Activated naive CD8-positive, alpha-beta T cell treated with anti-CD3 and anti-CD28 coated beads, Interleukin-2, amount 50 U/mL, for 24 hours (primary cell): ENCODE measurements at regions not wholly inside any gene's neighbourhood (a gene's known extent, or its start where the extent isn't known, plus 50 kb on each side); places are given as distances from the start of the nearest gene placed in this dataset.

Experiments
- ATAC-seq: fragments of 150-1000 bp; cut with Tn5 transposase; one replicate; pipeline ENCODE4 v1.10.0; 2021
- DNase-seq: peaks from one replicate; pipeline ENCODE4 v3.0.0; 2021
- H3K27ac Mint-ChIP-seq: one replicate; pipeline ENCODE4 v1.8.0; 2021; ENCODE audit warnings: mild to moderate bottlenecking, mixed read lengths
- H3K27me3 Mint-ChIP-seq: one replicate; pipeline ENCODE4 v1.8.0; 2021; ENCODE audit warnings: mixed read lengths
- H3K36me3 Mint-ChIP-seq: one replicate; pipeline ENCODE4 v1.8.0; 2021; ENCODE audit warnings: low read depth, mixed read lengths
- H3K4me1 Mint-ChIP-seq: one replicate; pipeline ENCODE4 v1.8.0; 2021; ENCODE audit warnings: mixed read lengths
- H3K4me3 Mint-ChIP-seq: one replicate; pipeline ENCODE4 v1.8.0; 2021; ENCODE audit warnings: mild to moderate bottlenecking, moderate library complexity, mixed read lengths
- H3K9me3 Mint-ChIP-seq: one replicate; pipeline ENCODE4 v1.8.0; 2021; ENCODE audit warnings: mixed read lengths

DNA sequence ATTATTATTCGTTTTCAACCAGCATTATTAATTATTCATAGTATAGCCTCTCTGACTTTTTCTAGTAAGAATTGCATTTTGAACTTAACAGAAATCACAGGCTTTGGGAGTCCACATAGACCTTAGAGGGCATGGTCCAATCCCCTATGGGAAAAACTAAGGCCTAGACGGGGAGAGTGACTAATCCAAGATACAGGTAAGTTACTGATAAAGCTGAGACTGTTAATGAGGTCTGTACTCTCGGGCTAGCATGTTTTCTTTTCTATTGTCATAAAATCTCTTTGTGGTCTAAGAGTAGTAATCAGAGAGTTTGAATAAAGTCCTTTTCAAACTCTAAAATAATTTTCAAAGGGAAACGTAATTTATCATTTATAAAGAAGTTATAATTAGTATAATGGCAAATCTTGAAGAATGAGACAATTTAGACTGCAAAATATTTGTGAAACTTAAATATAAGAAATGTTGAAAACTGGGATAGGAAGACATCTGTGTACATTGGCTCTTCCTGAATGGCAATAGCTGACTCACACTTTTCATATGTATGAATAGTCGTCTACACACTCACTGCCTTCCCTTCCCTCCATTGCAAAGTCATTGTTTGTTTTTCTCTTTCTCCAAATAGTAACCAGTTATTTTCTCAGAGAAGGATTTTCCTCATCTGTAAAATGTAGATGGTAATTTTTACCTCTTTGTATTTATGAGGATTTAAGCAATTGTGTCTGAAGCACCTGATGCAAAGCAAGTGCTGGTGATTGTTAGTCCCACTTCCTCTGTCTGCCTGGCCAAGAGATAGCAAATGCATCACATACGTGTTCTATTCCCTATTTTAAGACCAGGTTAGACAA, 207.9 kb upstream of the CD180 start:
- Mint-ChIP-seq H3K9me3 (no peaks in the 10 kb centered on the region), H3K4me1 (no peaks in the 10 kb centered on the region), H3K36me3 (no peaks in the 10 kb centered on the region), H3K27me3 (no peaks in the 10 kb centered on the region), H3K4me3 (no peak overlapping the region), H3K27ac (no peak overlapping the region)
- DNase-seq (no peak), ATAC-seq (no peak)

DNA sequence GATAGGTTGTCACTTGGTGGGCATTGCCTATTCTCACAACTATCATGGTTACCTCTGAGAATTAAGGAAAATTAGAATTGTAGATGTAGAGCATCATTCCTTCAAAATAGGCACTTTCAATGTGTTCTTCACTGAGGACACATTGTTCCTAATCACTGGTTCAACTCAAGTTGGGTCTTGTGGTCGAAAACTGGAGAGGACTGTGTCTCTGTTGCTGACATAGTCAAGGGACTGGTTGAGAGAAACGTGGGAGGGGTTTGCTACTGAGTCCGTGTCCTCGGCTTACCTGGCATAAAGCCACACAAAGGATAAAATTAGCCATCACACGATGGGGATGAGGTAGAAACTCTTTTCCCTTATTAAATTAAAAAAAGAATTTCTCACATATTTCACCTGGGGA, 205.9 kb upstream of the CD180 start:
- H3K36me3 Mint-ChIP-seq: no peaks in the 10 kb centered on the region
- H3K27ac Mint-ChIP-seq: no peak overlapping the region
- no peak for ATAC-seq
- no peaks in the 10 kb centered on the region for H3K4me1 Mint-ChIP-seq
- H3K9me3 Mint-ChIP-seq: no peaks in the 10 kb centered on the region
- H3K4me3 Mint-ChIP-seq: no peak overlapping the region
- H3K27me3 Mint-ChIP-seq: no peaks in the 10 kb centered on the region
- no peak for DNase-seq

- no peaks in the 10 kb centered on the region for H3K36me3 Mint-ChIP-seq
- H3K27me3 Mint-ChIP-seq: no peaks in the 10 kb centered on the region
- no peaks in the 10 kb centered on the region for H3K4me1 Mint-ChIP-seq
- ATAC-seq: no peak
- no peak overlapping the region for H3K27ac Mint-ChIP-seq
- DNase-seq: no peak
- no peaks in the 10 kb centered on the region for H3K9me3 Mint-ChIP-seq
- no peak overlapping the region for H3K4me3 Mint-ChIP-seq
These were observed 204.6 kb upstream of the CD180 start for GRCh38 chr5:67401172-67401571.

- Mint-ChIP-seq H3K27me3 (no peaks in the 10 kb centered on the region), H3K9me3 (no peaks in the 10 kb centered on the region), H3K27ac (no peak overlapping the region), H3K4me1 (no peaks in the 10 kb centered on the region), H3K4me3 (no peak overlapping the region), H3K36me3 (no peaks in the 10 kb centered on the region)
- no peak for DNase-seq
- no peak for ATAC-seq
These were observed 204.2 kb upstream of the CD180 start for GRCh38 chr5:67400752-67401151.

DNA sequence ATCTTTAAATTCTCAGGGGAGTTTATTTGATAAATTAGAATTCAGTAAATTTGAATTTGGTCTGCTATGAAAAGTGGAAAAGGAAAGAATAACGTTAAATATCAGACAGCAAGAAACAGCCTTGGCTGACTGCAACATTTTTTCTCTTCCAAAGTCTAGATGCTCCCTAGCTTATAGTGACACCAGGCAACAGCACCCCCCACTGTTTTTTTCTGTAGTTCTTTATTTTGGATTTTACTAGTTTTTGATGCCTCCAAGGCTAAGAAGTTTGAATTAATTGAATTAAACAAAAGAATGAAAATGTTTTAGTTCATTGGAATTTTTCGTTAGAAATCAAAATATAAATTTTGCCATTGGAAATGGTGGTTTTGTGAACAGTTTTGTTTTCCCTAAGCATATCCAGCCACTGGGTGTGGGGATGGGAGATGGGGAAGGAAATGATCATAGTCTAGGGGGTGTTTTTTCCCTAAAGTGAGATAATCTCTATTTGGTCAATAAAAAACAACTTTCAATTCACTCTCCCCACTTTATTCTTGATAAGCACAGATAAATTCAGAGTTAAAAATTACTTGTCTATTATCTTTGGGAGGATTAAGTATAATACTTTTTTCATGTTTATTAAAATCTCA, 199.3 kb upstream of the CD180 start:
- Mint-ChIP-seq H3K27me3 (no peaks in the 10 kb centered on the region), H3K36me3 (no peaks in the 10 kb centered on the region), H3K27ac (no peak overlapping the region), H3K4me1 (no peaks in the 10 kb centered on the region), H3K9me3 (no peaks in the 10 kb centered on the region), H3K4me3 (no peak overlapping the region)
- ATAC-seq (no peak), DNase-seq (no peak)

- no peaks in the 10 kb centered on the region for H3K4me1 Mint-ChIP-seq
- H3K27me3 Mint-ChIP-seq: no peaks in the 10 kb centered on the region
- no peak for ATAC-seq
- no peak for DNase-seq
- H3K4me3 Mint-ChIP-seq: no peak overlapping the region
- no peak overlapping the region for H3K27ac Mint-ChIP-seq
- no peaks in the 10 kb centered on the region for H3K9me3 Mint-ChIP-seq
- H3K36me3 Mint-ChIP-seq: no peaks in the 10 kb centered on the region
These were observed 196.6 kb upstream of the CD180 start for GRCh38 chr5:67393211-67393610.

GRCh38 chr5:67390935-67391334, 194.3 kb upstream of the CD180 start:
- ATAC-seq (no peak), DNase-seq (no peak)
- Mint-ChIP-seq H3K4me3 (no peak overlapping the region), H3K27ac (no peak overlapping the region), H3K36me3 (no peaks in the 10 kb centered on the region), H3K27me3 (no peaks in the 10 kb centered on the region), H3K9me3 (no peaks in the 10 kb centered on the region), H3K4me1 (no peaks in the 10 kb centered on the region)

DNA sequence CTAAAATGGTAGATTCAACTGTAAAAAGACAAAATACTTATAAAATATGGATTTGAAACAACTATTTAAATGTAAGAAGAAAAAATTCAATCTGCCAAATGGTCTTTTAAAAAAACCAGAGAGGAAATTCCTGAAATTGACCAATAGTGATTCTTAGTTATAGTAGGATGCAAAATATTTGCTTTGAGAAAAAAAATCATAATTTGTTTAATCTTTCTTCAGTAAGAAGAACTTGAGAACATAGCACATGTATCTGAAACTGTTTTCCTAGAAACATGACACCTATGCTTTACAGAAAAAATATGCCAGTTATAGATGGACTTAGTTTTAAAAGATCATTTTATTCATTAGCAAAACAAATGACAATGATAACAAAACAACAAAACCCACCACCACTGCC, 186.9 kb upstream of the CD180 start:
- DNase-seq (no peak), ATAC-seq (no peak)
- H3K4me1 Mint-ChIP-seq: no peaks in the 10 kb centered on the region
- H3K27ac Mint-ChIP-seq: no peak overlapping the region
- no peaks in the 10 kb centered on the region for H3K27me3 Mint-ChIP-seq
- H3K9me3 Mint-ChIP-seq: no peaks in the 10 kb centered on the region
- no peak overlapping the region for H3K4me3 Mint-ChIP-seq
- H3K36me3 Mint-ChIP-seq: no peaks in the 10 kb centered on the region

- DNase-seq: no peak
- no peak for ATAC-seq
- Mint-ChIP-seq H3K4me3 (no peak overlapping the region), H3K9me3 (no peaks in the 10 kb centered on the region), H3K4me1 (no peaks in the 10 kb centered on the region), H3K36me3 (no peaks in the 10 kb centered on the region), H3K27me3 (no peaks in the 10 kb centered on the region), H3K27ac (no peak overlapping the region)
These were observed 184.8 kb upstream of the CD180 start for GRCh38 chr5:67381236-67381880.

GRCh38 chr5:67380431-67380830, 183.8 kb upstream of the CD180 start:
- no peak overlapping the region for H3K4me3 Mint-ChIP-seq
- no peaks in the 10 kb centered on the region for H3K4me1 Mint-ChIP-seq
- ATAC-seq (no peak), DNase-seq (no peak)
- H3K27me3 Mint-ChIP-seq: no peaks in the 10 kb centered on the region
- no peak overlapping the region for H3K27ac Mint-ChIP-seq
- H3K36me3 Mint-ChIP-seq: no peaks in the 10 kb centered on the region
- H3K9me3 Mint-ChIP-seq: no peaks in the 10 kb centered on the region

- ATAC-seq (no peak), DNase-seq (no peak)
- no peak overlapping the region for H3K4me3 Mint-ChIP-seq
- H3K27me3 Mint-ChIP-seq: no peaks in the 10 kb centered on the region
- H3K9me3 Mint-ChIP-seq: no peaks in the 10 kb centered on the region
- no peak overlapping the region for H3K27ac Mint-ChIP-seq
- H3K4me1 Mint-ChIP-seq: no peaks in the 10 kb centered on the region
- no peaks in the 10 kb centered on the region for H3K36me3 Mint-ChIP-seq
These were observed 183.2 kb upstream of the CD180 start for GRCh38 chr5:67379753-67380152.

DNA sequence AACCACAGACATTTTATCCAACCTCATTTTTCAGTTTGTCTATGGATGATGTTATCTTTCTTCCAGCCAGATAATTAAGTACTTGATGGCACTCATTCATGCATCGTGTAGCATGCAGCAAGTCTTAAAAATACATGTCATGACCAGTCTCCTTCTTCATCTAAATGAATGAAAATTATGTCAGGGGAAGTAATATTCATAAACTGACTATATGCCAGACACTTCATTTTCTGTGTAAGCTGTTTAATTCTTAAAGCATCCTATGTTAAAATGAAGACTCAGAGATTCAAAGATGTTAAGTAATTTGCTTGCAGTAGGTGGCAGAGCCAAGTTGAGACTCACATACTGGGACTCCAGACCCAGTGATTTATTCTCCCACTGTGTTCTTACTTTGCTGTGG, 181.7 kb upstream of the CD180 start:
- Mint-ChIP-seq H3K4me1 (no peaks in the 10 kb centered on the region), H3K27me3 (no peaks in the 10 kb centered on the region), H3K36me3 (no peaks in the 10 kb centered on the region), H3K9me3 (no peaks in the 10 kb centered on the region), H3K4me3 (no peak overlapping the region), H3K27ac (no peak overlapping the region)
- ATAC-seq (no peak), DNase-seq (no peak)

DNA sequence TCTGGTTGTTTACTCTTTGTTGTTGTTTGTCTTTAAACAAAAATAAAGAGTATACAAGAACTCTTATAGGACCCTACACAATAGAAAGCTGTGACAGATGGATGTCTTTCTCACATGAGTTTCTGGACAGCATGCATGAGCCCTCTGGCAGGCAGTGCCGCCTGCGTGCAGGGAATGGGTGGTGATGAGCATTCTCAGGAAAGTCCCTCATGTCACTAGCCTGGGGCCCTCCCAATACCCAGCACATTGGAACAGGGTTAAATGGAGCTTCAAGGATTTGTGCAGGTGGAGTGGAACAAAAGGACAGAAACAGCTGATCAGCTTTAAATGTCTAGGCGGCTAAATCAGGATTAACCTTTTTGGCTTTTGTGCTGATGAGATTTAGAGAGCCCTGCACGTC, 181.0 kb upstream of the CD180 start:
- Mint-ChIP-seq H3K27ac (no peak overlapping the region), H3K4me3 (no peak overlapping the region), H3K36me3 (no peaks in the 10 kb centered on the region), H3K27me3 (no peaks in the 10 kb centered on the region), H3K4me1 (no peaks in the 10 kb centered on the region), H3K9me3 (no peaks in the 10 kb centered on the region)
- DNase-seq (no peak), ATAC-seq (no peak)

DNA sequence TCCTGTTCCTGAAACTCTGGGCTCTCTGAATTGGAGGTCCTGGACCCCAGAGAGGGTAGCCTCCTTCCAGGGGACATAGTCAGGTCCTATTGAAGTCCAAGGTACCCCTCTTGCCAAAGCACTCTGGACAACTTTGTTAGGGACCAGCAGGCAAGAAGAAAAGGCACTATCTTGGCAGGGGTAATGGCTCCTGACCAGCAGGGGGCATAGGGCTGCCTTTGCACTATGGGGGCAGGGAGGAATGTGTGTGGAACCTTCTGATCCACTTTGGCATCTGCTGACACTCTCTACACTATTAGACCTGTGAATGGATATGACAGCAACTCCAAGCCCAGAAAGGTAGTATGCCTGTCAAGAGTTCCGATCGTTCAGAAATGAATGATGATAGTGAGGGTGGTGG, 179.0 kb upstream of the CD180 start:
- Mint-ChIP-seq H3K27ac (no peak overlapping the region), H3K4me3 (no peak overlapping the region), H3K36me3 (no peaks in the 10 kb centered on the region), H3K4me1 (no peaks in the 10 kb centered on the region), H3K27me3 (no peaks in the 10 kb centered on the region), H3K9me3 (no peaks in the 10 kb centered on the region)
- DNase-seq: no peak
- no peak for ATAC-seq

GRCh38 chr5:67374378-67374777, 177.8 kb upstream of the CD180 start:
- no peaks in the 10 kb centered on the region for H3K4me1 Mint-ChIP-seq
- H3K4me3 Mint-ChIP-seq: no peak overlapping the region
- no peaks in the 10 kb centered on the region for H3K27me3 Mint-ChIP-seq
- no peaks in the 10 kb centered on the region for H3K9me3 Mint-ChIP-seq
- no peaks in the 10 kb centered on the region for H3K36me3 Mint-ChIP-seq
- DNase-seq (no peak), ATAC-seq (no peak)
- no peak overlapping the region for H3K27ac Mint-ChIP-seq
